B cell (primary cell): ENCODE measurements at regions not wholly inside any gene's neighbourhood (a gene's known extent, or its start where the extent isn't known, plus 50 kb on each side); places are given as distances from the start of the nearest gene placed in this dataset.
"Not testable (repeated sequence)": the region's sequence is repeated elsewhere in the genome, so short reads cannot be mapped to it uniquely, and the experiment has no call there.

Experiments used
- ATAC-seq: fragments of 200-7000 bp; cut with Tn5 transposase; one replicate; pipeline ENCODE4 v1.10.0; 2021; ENCODE audit warnings: low read depth, mild to moderate bottlenecking, moderate number of reproducible peaks, moderate library complexity
- CTCF ChIA-PET: fragments of 350-600 bp; sonication (Branson Sonifier 250); formaldehyde crosslinking; loops from one replicate; lab custom pipeline; 2021; ENCODE audit warnings: antibody characterized with exemption, inconsistent platforms; lab: Charles Lee
- POLR2A ChIA-PET: fragments of 350-600 bp; sonication (Branson Sonifier 250); formaldehyde crosslinking; loops from one replicate; lab custom pipeline; 2021; ENCODE audit warnings: antibody characterized with exemption; lab: Charles Lee
- DNase-seq: peaks from one replicate; pipeline ENCODE4 v3.0.0; 2013
- H2AFZ ChIP-seq: 2 replicates; pipeline ENCODE4 v1.6.1; 2012; ENCODE audit warnings: mild to moderate bottlenecking, low read depth, low read length; ENCODE audit not compliant: insufficient read depth, poor library complexity, severe bottlenecking
- H3K27ac ChIP-seq, 2 donors: 1 replicate in 1 of 2; 2 replicates in 1 of 2; pipeline ENCODE4 v1.5.1; 2012 to 2013; ENCODE audit warnings: low read length in 2 of 2, mild to moderate bottlenecking in 2 of 2, moderate library complexity in 1 of 2
- H3K27me3 ChIP-seq, 4 experiments: fragments of 200-600 bp in 1 of 4; sonication (generic) in 1 of 4; replicated peaks in 1 of 4; 1 replicate in 2 of 4; 2 replicates in 2 of 4; pipeline versions ENCODE4 v1.6.1 to v1.7.0; 2013 to 2016; ENCODE audit warnings: low read length in 3 of 4, mild to moderate bottlenecking in 2 of 4, mixed read lengths in 1 of 4, moderate library complexity in 1 of 4; ENCODE audit not compliant: insufficient read depth in 4 of 4, control insufficient read depth in 3 of 4; ENCODE audit errors: control extremely low read depth in 1 of 4
- H3K36me3 ChIP-seq, 2 experiments: replicated peaks in 1 of 2; 1 replicate in 1 of 2; 2 replicates in 1 of 2; pipeline versions ENCODE4 v1.6.1 to v1.7.1; 2013; ENCODE audit warnings: low read length in 1 of 2; ENCODE audit not compliant: insufficient read depth in 2 of 2, control insufficient read depth in 1 of 2; ENCODE audit errors: control extremely low read depth in 1 of 2, extremely low read depth in 1 of 2
- H3K4me1 ChIP-seq, 2 donors: fragments of 200-600 bp in 1 of 2; sonication (generic) in 1 of 2; 1 replicate in 1 of 2; 2 replicates in 1 of 2; pipeline versions ENCODE4 v1.5.1 to v1.6.1; 2013 to 2017; ENCODE audit warnings: low read length in 2 of 2; ENCODE audit not compliant: control insufficient read depth in 2 of 2, insufficient read depth in 2 of 2
- H3K4me2 ChIP-seq: replicated peaks from 2 replicates; pipeline ENCODE3; 2012; ENCODE audit warnings: mild to moderate bottlenecking, low read depth, low read length; ENCODE audit not compliant: poor library complexity, severe bottlenecking
- H3K4me3 ChIP-seq, 5 experiments: fragments of 200-600 bp in 1 of 5; sonication (generic) in 1 of 5; 1 replicate in 3 of 5; 2 replicates in 2 of 5; pipeline versions ENCODE4 v1.5.1 to v1.7.0; 2011 to 2016; ENCODE audit warnings: low read length in 4 of 5, mild to moderate bottlenecking in 4 of 5, low read depth in 2 of 5, control low read depth in 1 of 5, moderate library complexity in 1 of 5; ENCODE audit not compliant: insufficient read depth in 1 of 5; ENCODE audit errors: control extremely low read depth in 1 of 5, extremely low read depth in 1 of 5
- H3K79me2 ChIP-seq: fragments of 200-600 bp; sonication (generic); one replicate; pipeline ENCODE4 v1.6.0; 2016; ENCODE audit warnings: low read length; ENCODE audit not compliant: control insufficient read depth, insufficient read depth
- H3K9ac ChIP-seq: fragments of 200-600 bp; sonication (generic); 2 replicates; pipeline ENCODE4 v1.6.1; 2017; ENCODE audit warnings: mild to moderate bottlenecking, low read length, moderate library complexity
- H3K9me3 ChIP-seq, 3 donors: one replicate each; pipeline versions ENCODE4 v1.6.1 to v1.7.1; 2013; ENCODE audit warnings: low read length in 2 of 3; ENCODE audit not compliant: control insufficient read depth in 2 of 3, insufficient read depth in 1 of 3; ENCODE audit errors: control extremely low read depth in 1 of 3
- H4K20me1 ChIP-seq: 2 replicates; pipeline ENCODE4 v1.6.0; 2012; ENCODE audit warnings: mild to moderate bottlenecking, low read length; ENCODE audit not compliant: insufficient read depth, control insufficient read depth, poor library complexity, severe bottlenecking
- H3K27ac Mint-ChIP-seq: one replicate; pipeline ENCODE4 v1.8.0; 2021; ENCODE audit warnings: mixed read lengths
- H3K27me3 Mint-ChIP-seq: one replicate; pipeline ENCODE4 v1.8.0; 2021; ENCODE audit warnings: mixed read lengths
- H3K4me1 Mint-ChIP-seq: one replicate; pipeline ENCODE4 v1.8.0; 2021; ENCODE audit warnings: mixed read lengths
- H3K4me3 Mint-ChIP-seq: one replicate; pipeline ENCODE4 v1.8.0; 2021; ENCODE audit warnings: mixed read lengths
- H3K9me3 Mint-ChIP-seq: one replicate; pipeline ENCODE4 v1.8.0; 2022; ENCODE audit warnings: mixed read lengths; ENCODE audit not compliant: insufficient read depth
- EZH2 ChIP-seq: IDR thresholded peaks from 2 replicates; pipeline ENCODE4 v1.6.1; 2012; ENCODE audit warnings: borderline replicate concordance, low read depth, mild to moderate bottlenecking, moderate library complexity, low read length; ENCODE audit not compliant: insufficient read depth, poor library complexity, severe bottlenecking
- WGBS: methylation state at CpG from one replicate; pipeline ENCODE4 v1.1.5; 2013; ENCODE audit warnings: missing lambda C conversion rate; ENCODE audit not compliant: insufficient coverage; 5-methylcytosine and 5-hydroxymethylcytosine counted together
- intact Hi-C: fragments of 100-400 bp; cut with micrococcal nuclease; formaldehyde crosslinking; loops from one replicate; pipeline ENCODE4 v1.10.0; 2022
- TF ChIP-seq, protein P1 (sequence below): fragments of 200-600 bp; IDR thresholded peaks from one replicate; pipeline ENCODE4 v1.8.0; 2022; ENCODE audit warnings: antibody characterized with exemption, mild to moderate bottlenecking

DNA sequence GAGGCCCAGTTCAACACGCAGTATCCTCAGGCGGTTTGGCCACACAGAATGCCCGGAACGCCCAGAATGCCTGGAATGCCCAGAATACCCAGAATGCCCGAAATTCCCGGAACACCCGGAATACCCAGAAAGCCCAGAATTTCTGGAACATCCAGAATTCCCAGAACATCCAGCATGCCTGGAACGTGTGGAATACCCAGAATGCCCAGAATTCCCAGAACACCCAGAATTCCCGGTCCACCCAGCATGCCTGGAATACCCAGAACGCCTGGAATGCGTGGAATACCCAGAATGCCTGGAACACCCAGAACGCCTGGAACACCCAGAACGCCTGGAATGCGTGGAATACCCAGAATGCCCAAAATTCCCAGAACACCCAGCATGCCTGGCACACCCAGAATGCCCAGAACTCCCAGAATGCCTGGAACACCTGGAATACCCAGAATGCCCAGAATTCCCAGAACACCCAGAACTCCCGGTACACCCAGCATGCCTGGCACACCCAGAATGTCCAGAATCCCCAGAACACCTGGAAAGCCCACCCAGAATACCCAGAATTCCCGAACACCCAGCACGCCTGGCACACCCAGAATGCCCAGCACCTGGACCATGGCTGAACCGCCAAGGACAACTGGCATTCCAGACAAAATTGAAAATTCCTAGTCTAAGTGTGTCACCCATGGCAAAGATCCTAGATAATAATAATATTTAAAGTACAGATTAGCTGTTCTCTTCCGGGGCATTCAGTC is 487.4 kb upstream of the SALL3 start:
- ChIA-PET CTCF (no interaction called here), POLR2A (no interaction called here)
- Histone ChIP-seq H3K27ac (no peak overlapping the region), H3K9me3 (peaks cover 0 to 37% (median 0%) of the 10 kb centered on the region in 3 donors), H3K27me3 (no peaks in the 10 kb centered on the region), H3K4me2 (no peak overlapping the region), H4K20me1 (no peaks in the 10 kb centered on the region), H3K9ac (no peak overlapping the region), H3K36me3 (no peaks in the 10 kb centered on the region), H2AFZ (no peak overlapping the region), H3K4me3 (no peak overlapping the region), H3K4me1 (no peaks in the 10 kb centered on the region), H3K79me2 (no peaks in the 10 kb centered on the region)
- Mint-ChIP-seq H3K9me3 (peaks cover 4% of the 10 kb centered on the region), H3K27ac (no peak overlapping the region), H3K4me3 (no peak overlapping the region), H3K27me3 (no peaks in the 10 kb centered on the region), H3K4me1 (no peaks in the 10 kb centered on the region)
- DNase-seq (no peak), ATAC-seq (no peak)
- WGBS, result 91% methylated on average over 17 of the region's 19 CpGs
- TF ChIP-seq EZH2, result no peak
- TF ChIP-seq, protein P1, sequence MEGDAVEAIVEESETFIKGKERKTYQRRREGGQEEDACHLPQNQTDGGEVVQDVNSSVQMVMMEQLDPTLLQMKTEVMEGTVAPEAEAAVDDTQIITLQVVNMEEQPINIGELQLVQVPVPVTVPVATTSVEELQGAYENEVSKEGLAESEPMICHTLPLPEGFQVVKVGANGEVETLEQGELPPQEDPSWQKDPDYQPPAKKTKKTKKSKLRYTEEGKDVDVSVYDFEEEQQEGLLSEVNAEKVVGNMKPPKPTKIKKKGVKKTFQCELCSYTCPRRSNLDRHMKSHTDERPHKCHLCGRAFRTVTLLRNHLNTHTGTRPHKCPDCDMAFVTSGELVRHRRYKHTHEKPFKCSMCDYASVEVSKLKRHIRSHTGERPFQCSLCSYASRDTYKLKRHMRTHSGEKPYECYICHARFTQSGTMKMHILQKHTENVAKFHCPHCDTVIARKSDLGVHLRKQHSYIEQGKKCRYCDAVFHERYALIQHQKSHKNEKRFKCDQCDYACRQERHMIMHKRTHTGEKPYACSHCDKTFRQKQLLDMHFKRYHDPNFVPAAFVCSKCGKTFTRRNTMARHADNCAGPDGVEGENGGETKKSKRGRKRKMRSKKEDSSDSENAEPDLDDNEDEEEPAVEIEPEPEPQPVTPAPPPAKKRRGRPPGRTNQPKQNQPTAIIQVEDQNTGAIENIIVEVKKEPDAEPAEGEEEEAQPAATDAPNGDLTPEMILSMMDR, result no peak
- intact Hi-C loops, result no loop called here

DNA sequence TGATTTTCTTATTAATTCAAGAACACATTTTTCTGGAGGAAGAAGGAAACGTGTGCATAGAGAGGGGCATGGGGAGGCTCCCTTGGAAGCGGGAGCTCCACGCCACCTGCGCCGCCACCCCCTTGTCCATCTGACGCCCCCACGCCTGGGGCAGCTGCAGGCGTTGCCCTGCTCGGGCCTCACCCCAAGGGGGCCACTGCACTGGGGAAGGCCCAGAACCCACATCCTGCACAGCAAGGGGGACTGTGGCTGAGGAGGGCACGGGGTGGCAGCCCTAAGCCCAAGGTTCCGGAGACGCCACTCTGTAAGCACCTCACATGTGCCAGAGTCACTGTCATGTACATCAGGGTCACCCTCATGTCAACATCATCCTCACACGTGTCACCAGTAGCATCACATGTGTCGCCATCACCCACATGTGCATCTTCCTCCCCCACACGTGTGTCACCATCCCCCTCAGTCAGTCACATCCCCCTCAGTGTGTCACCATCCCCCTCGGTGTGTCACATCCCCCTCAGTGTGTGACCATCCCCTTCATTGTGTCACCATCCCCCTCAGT is 486.7 kb upstream of the SALL3 start:
- POLR2A ChIA-PET, result no interaction called here
- peaks cover 4% of the 10 kb centered on the region for H3K9me3 Mint-ChIP-seq
- no peak overlapping the region for H3K4me3 Mint-ChIP-seq
- 91% methylated on average over 14 of the region's 16 CpGs for WGBS
- peaks cover 0 to 41% (median 0%) of the 10 kb centered on the region in 3 donors for H3K9me3 ChIP-seq
- ATAC-seq (no peak), DNase-seq (no peak)
- no peak for TF ChIP-seq EZH2
- TF ChIP-seq, protein P1, result no peak
- H3K79me2 ChIP-seq, result no peaks in the 10 kb centered on the region
- H3K27ac ChIP-seq, result no peak overlapping the region
- CTCF ChIA-PET, result no interaction called here
- no peaks in the 10 kb centered on the region for H3K27me3 Mint-ChIP-seq
- no peak overlapping the region for H3K27ac Mint-ChIP-seq
- H3K4me1 Mint-ChIP-seq, result no peaks in the 10 kb centered on the region
- H3K4me2 ChIP-seq, result no peak overlapping the region
- intact Hi-C loops, result no loop called here
- no peaks in the 10 kb centered on the region for H3K4me1 ChIP-seq
- no peak overlapping the region for H2AFZ ChIP-seq
- no peaks in the 10 kb centered on the region for H4K20me1 ChIP-seq
- no peak overlapping the region for H3K9ac ChIP-seq
- no peaks in the 10 kb centered on the region for H3K27me3 ChIP-seq
- no peak overlapping the region for H3K4me3 ChIP-seq
- H3K36me3 ChIP-seq, result no peaks in the 10 kb centered on the region

DNA sequence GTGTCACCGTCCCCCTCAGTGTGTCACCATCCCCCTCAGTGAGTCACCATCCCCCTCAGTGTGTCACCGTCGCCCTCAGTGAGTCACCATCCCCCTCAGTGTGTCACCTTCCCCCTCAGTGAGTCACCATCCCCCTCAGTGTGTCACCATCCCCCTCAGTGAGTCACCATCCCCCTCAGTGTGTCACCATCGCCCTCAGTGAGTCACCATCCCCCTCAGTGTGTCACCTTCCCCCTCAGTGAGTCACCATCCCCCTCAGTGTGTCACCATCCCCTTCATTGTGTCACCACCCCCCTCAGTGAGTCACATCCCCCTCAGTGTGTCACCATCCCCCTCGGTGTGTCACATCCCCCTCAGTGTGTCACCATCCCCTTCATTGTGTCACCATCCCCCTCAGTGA is 486.1 kb upstream of the SALL3 start:
- WGBS, result no CpG with 5 or more reads among the region's 5 CpGs
- H2AFZ ChIP-seq, H4K20me1 ChIP-seq, intact Hi-C loops, H3K27ac Mint-ChIP-seq, H3K9me3 Mint-ChIP-seq, H3K4me1 ChIP-seq, H3K27me3 ChIP-seq, H3K4me3 ChIP-seq, H3K36me3 ChIP-seq, H3K27ac ChIP-seq, H3K4me1 Mint-ChIP-seq, H3K4me2 ChIP-seq, H3K9ac ChIP-seq, DNase-seq, H3K4me3 Mint-ChIP-seq, H3K27me3 Mint-ChIP-seq, H3K79me2 ChIP-seq, POLR2A ChIA-PET, CTCF ChIA-PET, ATAC-seq: not testable (repeated sequence)
- H3K9me3 ChIP-seq, result peaks cover 0 to 44% (median 0%) of the 10 kb centered on the region in 3 donors
